ENCODE measurements at regions not wholly inside any gene's neighbourhood (a gene's known extent, or its start where the extent isn't known, plus 50 kb on each side); places are given as distances from the start of the nearest gene placed in this dataset.

DNA sequence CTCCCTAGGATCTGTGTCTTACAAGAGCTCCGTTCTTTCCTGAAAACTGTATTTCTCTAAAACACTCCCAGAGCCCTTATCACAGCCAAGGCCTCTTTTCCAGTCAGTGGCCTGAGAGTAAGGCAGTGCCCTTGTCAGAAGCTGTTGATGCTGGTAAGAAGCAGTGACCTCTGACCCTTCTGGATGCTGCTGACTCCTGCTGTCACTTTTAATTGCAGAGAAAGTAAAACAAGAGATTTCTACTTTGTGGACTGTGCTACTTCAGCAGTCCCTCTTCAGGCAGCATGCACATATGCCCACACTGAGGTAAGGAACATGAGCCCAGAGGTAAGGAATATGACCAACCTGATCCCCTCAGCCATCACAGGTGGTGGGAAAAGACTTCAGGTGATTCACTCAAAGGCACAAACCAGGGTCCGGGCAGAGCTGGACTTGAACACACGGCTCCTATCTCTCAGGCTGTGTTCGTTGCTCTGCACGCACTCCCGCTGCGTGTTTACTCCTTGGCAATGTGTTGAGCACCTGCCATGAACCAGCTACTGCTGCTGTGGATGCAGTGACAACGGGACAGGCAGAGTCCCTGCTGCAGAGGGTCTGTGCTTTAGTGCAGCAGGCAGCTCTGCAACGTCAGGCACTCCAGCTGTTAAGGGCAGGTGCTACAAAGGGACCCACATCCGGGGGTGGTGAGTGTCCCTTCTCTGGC, 201.9 kb upstream of the CST7 start:
- Histone ChIP-seq H3K9me1 (replicated peaks; ENCODE audit: control insufficient read depth, extremely low read depth, insufficient read depth, low read length) (no peaks in the 10 kb centered on the region), H3K27ac (ENCODE audit: insufficient read depth, low read depth, low read length) (no peak overlapping the region), H3K36me3 (ENCODE audit: control insufficient read depth in 2 of 2, extremely low read depth in 1 of 2, insufficient read depth in 2 of 2, low read length in 2 of 2) (no peaks in the 10 kb centered on the region), H3K27me3 (ENCODE audit: control insufficient read depth in 2 of 2, insufficient read depth in 2 of 2, low read length in 2 of 2) (no peaks in the 10 kb centered on the region), H3K9me3 (replicated peaks; ENCODE audit: control insufficient read depth, insufficient read depth, low read length) (no peaks in the 10 kb centered on the region), H3K79me2 (ENCODE audit: control insufficient read depth, insufficient read depth, low read length) (no peaks in the 10 kb centered on the region), H3K4me2 (ENCODE audit: insufficient read depth, low read length) (no peak overlapping the region), H2AFZ (ENCODE audit: low read depth, low read length) (no peak overlapping the region), H3K9ac (replicated peaks; ENCODE audit: extremely low read depth, insufficient read depth, low read length) (no peak overlapping the region), H3K4me1 (ENCODE audit: control insufficient read depth, extremely low read depth, insufficient read depth, low read length) (no peaks in the 10 kb centered on the region), H4K20me1 (replicated peaks; ENCODE audit: control insufficient read depth, extremely low read depth, insufficient read depth, low read length) (no peaks in the 10 kb centered on the region), H3K4me3 (replicated peaks in 1 of 3; ENCODE audit: insufficient read depth in 1 of 3, low read depth in 1 of 3, low read length in 3 of 3) (no peak overlapping the region)
- BruUV-seq (replicated peaks) = no TSS peak
- CTCF ChIA-PET = no interaction called here
- dilution Hi-C loops (cut with MboI; ENCODE audit: extremely low pct_ligation_motif_present, low sequenced_read_pairs) (no loop called here), intact Hi-C loops (cut with micrococcal nuclease) (no loop called here)
- DNase-seq (ENCODE audit: low read depth, low spot score) (no peak), FAIRE-seq (no peak)
- POLR2A ChIA-PET = no interaction called here
- TF ChIP-seq POLR2A (IDR thresholded peaks at IDR 0.05; ENCODE audit: low read depth, low read length) (no peak), MYC (IDR thresholded peaks at IDR 0.05; ENCODE audit: low read depth, low read length) (no peak), EZH2 (IDR thresholded peaks at IDR 0.05; ENCODE audit: borderline replicate concordance, low read depth, low read length, severe bottlenecking) (no peak), FOS (IDR thresholded peaks at IDR 0.05; ENCODE audit: borderline replicate concordance, insufficient read depth, low read length) (no peak), POLR2AphosphoS5 (IDR thresholded peaks at IDR 0.05; ENCODE audit: insufficient read depth, low read depth, low read length) (no peak), GATA2 (IDR thresholded peaks at IDR 0.05; ENCODE audit: insufficient read depth, insufficient read length, low read depth, low read length) (no peak), JUN (IDR thresholded peaks at IDR 0.05; ENCODE audit: borderline replicate concordance, insufficient read depth, insufficient read length, low read depth) (no peak), MAX (IDR thresholded peaks at IDR 0.05; ENCODE audit: insufficient read depth, insufficient read length) (no peak), CTCF (IDR thresholded peaks at IDR 0.05; ENCODE audit: extremely low read depth in 1 of 2, insufficient read depth in 1 of 2, low read depth in 1 of 2, low read length in 2 of 2) (no peak)

All from endothelial cell of umbilical vein (primary cell).